HG02884 (cell line): ENCODE measurements at regions not wholly inside any gene's neighbourhood (a gene's known extent, or its start where the extent isn't known, plus 50 kb on each side); places are given as distances from the start of the nearest gene placed in this dataset.

Experiments used
- ATAC-seq: cut with Tn5 transposase; IDR thresholded peaks from one replicate; pipeline ENCODE4 v1.9.1; 2021; ENCODE audit warnings: mild to moderate bottlenecking, moderate library complexity; ENCODE audit not compliant: unreplicated experiment

- no peak for ATAC-seq
These were observed 63.0 kb downstream of the C5orf15 start for GRCh38 chr5:133905424-133905823.

GRCh38 chr5:133904641-133905040 is 63.8 kb downstream of the C5orf15 start:
- no peak for ATAC-seq

- no peak for ATAC-seq
These were observed 65.8 kb downstream of the C5orf15 start for GRCh38 chr5:133902511-133903118.

- no peak for ATAC-seq
These were observed 67.7 kb downstream of the C5orf15 start for GRCh38 chr5:133900534-133901270.

GRCh38 chr5:133899506-133899905 is 68.9 kb downstream of the C5orf15 start:
- no peak for ATAC-seq

GRCh38 chr5:133898440-133898839 is 70.0 kb downstream of the C5orf15 start:
- no peak for ATAC-seq

GRCh38 chr5:133897431-133897830 is 71.0 kb downstream of the C5orf15 start:
- ATAC-seq: no peak

- no peak for ATAC-seq
These were observed 71.6 kb downstream of the C5orf15 start for GRCh38 chr5:133896873-133897272.

- ATAC-seq: no peak
These were observed 72.2 kb downstream of the C5orf15 start for GRCh38 chr5:133895979-133896845.

- ATAC-seq: no peak
These were observed 74.3 kb downstream of the C5orf15 start for GRCh38 chr5:133894143-133894542.

GRCh38 chr5:133892774-133893173 is 75.7 kb downstream of the C5orf15 start:
- ATAC-seq: no peak

GRCh38 chr5:133892306-133892705 is 76.1 kb downstream of the C5orf15 start:
- no peak for ATAC-seq

- ATAC-seq: no peak
These were observed 77.0 kb downstream of the C5orf15 start for GRCh38 chr5:133891390-133891789.

- ATAC-seq: no peak
These were observed 77.6 kb downstream of the C5orf15 start for GRCh38 chr5:133890776-133891280.

GRCh38 chr5:133890314-133890713 is 78.1 kb downstream of the C5orf15 start:
- no peak for ATAC-seq

- no peak for ATAC-seq
These were observed 79.0 kb downstream of the C5orf15 start for GRCh38 chr5:133889271-133889905.

- no peak for ATAC-seq
These were observed 79.8 kb downstream of the C5orf15 start for GRCh38 chr5:133888625-133888991.

- ATAC-seq: no peak
These were observed 82.9 kb downstream of the C5orf15 start for GRCh38 chr5:133885566-133885965.

GRCh38 chr5:133884569-133885311 is 83.7 kb downstream of the C5orf15 start:
- ATAC-seq: no peak

GRCh38 chr5:133883916-133884315 is 84.5 kb downstream of the C5orf15 start:
- ATAC-seq: no peak
